H9 (cell line): ENCODE measurements at regions not wholly inside any gene's neighbourhood (a gene's known extent, or its start where the extent isn't known, plus 50 kb on each side); places are given as distances from the start of the nearest gene placed in this dataset.

Experiments used
- DNase-seq: peaks from one replicate; pipeline ENCODE4 v3.0.0-alpha.2; 2017
- H2AFZ ChIP-seq: one replicate; pipeline ENCODE4 v1.6.1; 2013; ENCODE audit warnings: mild to moderate bottlenecking, low read length, control low read depth, moderate library complexity
- H2AK5ac ChIP-seq: 2 replicates; pipeline ENCODE4 v1.6.1; 2013; ENCODE audit warnings: low read length, control low read depth, mixed read lengths; ENCODE audit not compliant: insufficient read length
- H2BK120ac ChIP-seq: one replicate; pipeline ENCODE4 v1.6.1; 2013; ENCODE audit warnings: low read depth, mild to moderate bottlenecking, low read length, control low read depth, inconsistent platforms; ENCODE audit not compliant: poor library complexity, severe bottlenecking
- H2BK12ac ChIP-seq: 2 replicates; pipeline ENCODE4 v1.6.1; 2013; ENCODE audit warnings: low read length, control low read depth, mixed read lengths, low read depth; ENCODE audit not compliant: insufficient read length
- H2BK15ac ChIP-seq: 2 replicates; pipeline ENCODE4 v1.6.1; 2013; ENCODE audit warnings: low read depth, low read length, control low read depth
- H2BK20ac ChIP-seq: one replicate; pipeline ENCODE4 v1.6.1; 2013; ENCODE audit warnings: low read depth, mild to moderate bottlenecking, low read length, control low read depth, inconsistent platforms; ENCODE audit not compliant: poor library complexity, severe bottlenecking
- H2BK5ac ChIP-seq: 2 replicates; pipeline ENCODE4 v1.6.1; 2013; ENCODE audit warnings: low read length, control low read depth, mixed read lengths; ENCODE audit not compliant: insufficient read length
- H3K14ac ChIP-seq: 2 replicates; pipeline ENCODE4 v1.6.1; 2013; ENCODE audit warnings: low read length, control low read depth; ENCODE audit not compliant: insufficient read depth
- H3K18ac ChIP-seq: 2 replicates; pipeline ENCODE4 v1.6.1; 2013; ENCODE audit warnings: low read depth, mild to moderate bottlenecking, mixed read lengths, low read length, control low read depth; ENCODE audit not compliant: insufficient read length
- H3K23ac ChIP-seq: 2 replicates; pipeline ENCODE4 v1.6.1; 2013; ENCODE audit warnings: low read length, control low read depth, mixed read lengths, low read depth; ENCODE audit not compliant: insufficient read length
- H3K23me2 ChIP-seq: 2 replicates; pipeline ENCODE4 v1.6.1; 2013; ENCODE audit warnings: low read depth, mild to moderate bottlenecking, mixed read lengths, low read length, control low read depth; ENCODE audit not compliant: insufficient read length, poor library complexity, severe bottlenecking
- H3K27ac ChIP-seq: 2 replicates; pipeline ENCODE4 v1.5.1; 2013; ENCODE audit warnings: low read length, control low read depth, mixed read lengths, low read depth; ENCODE audit not compliant: insufficient read length
- H3K27me3 ChIP-seq: 2 replicates; pipeline ENCODE4 v1.6.1; 2013; ENCODE audit warnings: low read length, control low read depth, inconsistent platforms; ENCODE audit not compliant: insufficient read depth
- H3K4ac ChIP-seq: 2 replicates; pipeline ENCODE4 v1.6.1; 2013; ENCODE audit warnings: low read depth, mild to moderate bottlenecking, control low read depth, inconsistent platforms, low read length, moderate library complexity
- H3K4me1 ChIP-seq: 2 replicates; pipeline ENCODE4 v1.6.1; 2013; ENCODE audit warnings: low read length, control low read depth, inconsistent platforms; ENCODE audit not compliant: insufficient read depth
- H3K4me2 ChIP-seq: 2 replicates; pipeline ENCODE4 v1.6.1; 2013; ENCODE audit warnings: low read length, control low read depth, mixed read lengths; ENCODE audit not compliant: insufficient read length, insufficient read depth
- H3K56ac ChIP-seq: 2 replicates; pipeline ENCODE4 v1.6.1; 2013; ENCODE audit warnings: low read depth, mild to moderate bottlenecking, mixed read lengths, low read length, control low read depth; ENCODE audit not compliant: insufficient read length
- H3K79me1 ChIP-seq: 2 replicates; pipeline ENCODE4 v1.6.1; 2013; ENCODE audit warnings: low read depth, mild to moderate bottlenecking, moderate library complexity, low read length, control low read depth, inconsistent platforms; ENCODE audit not compliant: insufficient read depth, poor library complexity, severe bottlenecking
- H3K79me2 ChIP-seq: 2 replicates; pipeline ENCODE4 v1.6.1; 2013; ENCODE audit warnings: low read length, control low read depth, inconsistent platforms; ENCODE audit not compliant: insufficient read depth
- H3K9ac ChIP-seq: 2 replicates; pipeline ENCODE4 v1.6.1; 2013; ENCODE audit warnings: low read length, control low read depth, mixed read lengths; ENCODE audit not compliant: insufficient read length; ENCODE audit errors: extremely low read depth
- H3K9me3 ChIP-seq: one replicate; pipeline ENCODE4 v1.6.1; 2013; ENCODE audit warnings: low read depth, low read length, inconsistent platforms; ENCODE audit not compliant: control insufficient read depth
- H3T11ph ChIP-seq: one replicate; pipeline ENCODE4 v1.6.1; 2013; ENCODE audit warnings: mild to moderate bottlenecking, low read length, control low read depth, inconsistent platforms
- H4K20me1 ChIP-seq: one replicate; pipeline ENCODE4 v1.6.1; 2013; ENCODE audit not compliant: control insufficient read depth, insufficient read length, insufficient read depth
- H4K5ac ChIP-seq: 2 replicates; pipeline ENCODE4 v1.6.1; 2013; ENCODE audit warnings: low read depth, mild to moderate bottlenecking, mixed read lengths, low read length, control low read depth; ENCODE audit not compliant: insufficient read length
- H4K8ac ChIP-seq: replicated peaks from 2 replicates; pipeline ENCODE4 v1.6.1; 2013; ENCODE audit warnings: low read length, control low read depth, mixed read lengths, low read depth; ENCODE audit not compliant: insufficient read length
- H4K91ac ChIP-seq: 2 replicates; pipeline ENCODE4 v1.6.1; 2013; ENCODE audit warnings: low read depth, mild to moderate bottlenecking, moderate library complexity, mixed read lengths, low read length, control low read depth; ENCODE audit not compliant: insufficient read length
- H3K27ac Mint-ChIP-seq, 3 experiments: 2 replicates in 2 of 3; 3 replicates in 1 of 3; pipeline ENCODE4 v1.8.0; 2020 to 2021; ENCODE audit warnings: mixed read lengths in 3 of 3, mild to moderate bottlenecking in 1 of 3, moderate library complexity in 1 of 3
- H3K27me3 Mint-ChIP-seq: 2 replicates; pipeline ENCODE4 v1.8.0; 2021; ENCODE audit warnings: low read depth, mild to moderate bottlenecking, moderate library complexity, mixed read lengths
- H3K36me3 Mint-ChIP-seq, 3 experiments: 2 replicates in 2 of 3; 3 replicates in 1 of 3; pipeline ENCODE4 v1.8.0; 2020 to 2021; ENCODE audit warnings: low read depth in 3 of 3, mixed read lengths in 3 of 3; ENCODE audit not compliant: insufficient read depth in 1 of 3
- H3K4me1 Mint-ChIP-seq, 2 experiments: 2 replicates each; pipeline ENCODE4 v1.8.0; 2020; ENCODE audit warnings: mixed read lengths in 2 of 2
- H3K4me3 Mint-ChIP-seq, 2 experiments: 2 replicates in 1 of 2; 3 replicates in 1 of 2; pipeline ENCODE4 v1.8.0; 2020 to 2021; ENCODE audit warnings: mild to moderate bottlenecking in 2 of 2, mixed read lengths in 2 of 2, moderate library complexity in 1 of 2
- H3K9me3 Mint-ChIP-seq, 2 experiments: 2 replicates in 1 of 2; 3 replicates in 1 of 2; pipeline ENCODE4 v1.8.0; 2020; ENCODE audit warnings: mild to moderate bottlenecking in 2 of 2, mixed read lengths in 2 of 2, moderate library complexity in 1 of 2
- WGBS: extraction: QIAGEN DNeasy Blood & Tissue Kit; methylation state at CpG from one replicate; pipeline ENCODE4 v1.1.7; 2013; ENCODE audit warnings: missing lambda C conversion rate, low lambda C conversion rate, mixed read lengths; ENCODE audit not compliant: insufficient read length; ENCODE audit errors: extremely low coverage; 5-methylcytosine and 5-hydroxymethylcytosine counted together
- TF ChIP-seq, protein P1 (sequence below): fragments of 200-600 bp; sonication (generic); conservative IDR thresholded peaks from 3 replicates; pipeline ENCODE4 v1.8.0; 2021; ENCODE audit warnings: antibody characterized with exemption, mild to moderate bottlenecking

DNA sequence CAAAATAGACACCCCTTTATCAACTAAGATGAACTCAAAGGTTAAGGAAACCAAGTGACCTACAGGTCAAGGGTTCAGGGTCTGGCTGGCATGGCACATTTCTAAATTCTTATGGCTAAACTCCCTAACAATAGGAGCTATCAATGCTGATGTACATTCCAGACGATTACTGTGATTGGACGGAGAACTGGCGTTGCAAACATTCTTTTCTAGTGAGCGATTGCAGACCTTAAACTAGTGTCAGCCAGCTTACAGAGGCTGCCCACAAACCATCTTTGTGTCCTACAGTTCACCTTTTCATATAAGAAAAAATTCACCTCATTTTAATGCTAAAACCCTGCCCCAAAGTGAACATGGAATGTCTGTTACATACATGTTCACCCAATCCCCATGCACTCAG, 382.9 kb downstream of the MAT2B start:
- no peak overlapping the region for H3K4ac ChIP-seq
- H3K27me3 ChIP-seq = no peaks in the 10 kb centered on the region
- Mint-ChIP-seq H3K4me3 (no peak overlapping the region), H3K4me1 (peaks cover 31 to 44% of the 10 kb centered on the region in 2 experiments), H3K36me3 (peaks cover 0 to 2% (median 0%) of the 10 kb centered on the region in 3 experiments; a peak in 2 of 7 replicates), H3K9me3 (peaks cover 0 to 2% of the 10 kb centered on the region in 2 experiments; a peak in 3 of 5 replicates), H3K27ac (no peak overlapping the region), H3K27me3 (no peaks in the 10 kb centered on the region)
- H3K4me2 ChIP-seq = no peak overlapping the region
- no peak overlapping the region for H2BK12ac ChIP-seq
- WGBS = no CpG with 5 or more reads among the region's 4 CpGs
- no peak overlapping the region for H2AK5ac ChIP-seq
- no peak overlapping the region for H2BK20ac ChIP-seq
- H3K23me2 ChIP-seq = no peaks in the 10 kb centered on the region
- H3K79me2 ChIP-seq = no peaks in the 10 kb centered on the region
- no peaks in the 10 kb centered on the region for H3K4me1 ChIP-seq
- H3K9me3 ChIP-seq = no peaks in the 10 kb centered on the region
- no peak overlapping the region for H3K27ac ChIP-seq
- H2BK120ac ChIP-seq = no peak overlapping the region
- H3K56ac ChIP-seq = no peak overlapping the region
- no peak overlapping the region for H3K18ac ChIP-seq
- H4K20me1 ChIP-seq = no peaks in the 10 kb centered on the region
- no peak overlapping the region for H3K9ac ChIP-seq
- no peak overlapping the region for H3K14ac ChIP-seq
- H4K5ac ChIP-seq = no peak overlapping the region
- no peak overlapping the region for H3K23ac ChIP-seq
- TF ChIP-seq, protein P1, sequence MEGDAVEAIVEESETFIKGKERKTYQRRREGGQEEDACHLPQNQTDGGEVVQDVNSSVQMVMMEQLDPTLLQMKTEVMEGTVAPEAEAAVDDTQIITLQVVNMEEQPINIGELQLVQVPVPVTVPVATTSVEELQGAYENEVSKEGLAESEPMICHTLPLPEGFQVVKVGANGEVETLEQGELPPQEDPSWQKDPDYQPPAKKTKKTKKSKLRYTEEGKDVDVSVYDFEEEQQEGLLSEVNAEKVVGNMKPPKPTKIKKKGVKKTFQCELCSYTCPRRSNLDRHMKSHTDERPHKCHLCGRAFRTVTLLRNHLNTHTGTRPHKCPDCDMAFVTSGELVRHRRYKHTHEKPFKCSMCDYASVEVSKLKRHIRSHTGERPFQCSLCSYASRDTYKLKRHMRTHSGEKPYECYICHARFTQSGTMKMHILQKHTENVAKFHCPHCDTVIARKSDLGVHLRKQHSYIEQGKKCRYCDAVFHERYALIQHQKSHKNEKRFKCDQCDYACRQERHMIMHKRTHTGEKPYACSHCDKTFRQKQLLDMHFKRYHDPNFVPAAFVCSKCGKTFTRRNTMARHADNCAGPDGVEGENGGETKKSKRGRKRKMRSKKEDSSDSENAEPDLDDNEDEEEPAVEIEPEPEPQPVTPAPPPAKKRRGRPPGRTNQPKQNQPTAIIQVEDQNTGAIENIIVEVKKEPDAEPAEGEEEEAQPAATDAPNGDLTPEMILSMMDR = no peak
- H3K79me1 ChIP-seq = no peaks in the 10 kb centered on the region
- no peak overlapping the region for H2BK15ac ChIP-seq
- H3T11ph ChIP-seq = no peak overlapping the region
- H2BK5ac ChIP-seq = no peak overlapping the region
- no peak overlapping the region for H2AFZ ChIP-seq
- no peak overlapping the region for H4K8ac ChIP-seq
- no peak for DNase-seq
- H4K91ac ChIP-seq = no peak overlapping the region
